Mesenchymal stem cell (in vitro differentiated cells and primary cell): ENCODE measurements at regions not wholly inside any gene's neighbourhood (a gene's known extent, or its start where the extent isn't known, plus 50 kb on each side); places are given as distances from the start of the nearest gene placed in this dataset.

Source experiments
- DNase-seq: peaks from one replicate; pipeline ENCODE4 v3.0.0-alpha.2; 2013
- H2AFZ ChIP-seq: one replicate; pipeline ENCODE4 v1.6.1; 2013; ENCODE audit warnings: low read depth, mild to moderate bottlenecking, control low read depth, inconsistent platforms, low read length, moderate library complexity
- H2AK5ac ChIP-seq: 2 replicates; pipeline ENCODE4 v1.6.1; 2013; ENCODE audit warnings: low read length, moderate library complexity, mild to moderate bottlenecking, inconsistent platforms; ENCODE audit not compliant: severe bottlenecking
- H2BK120ac ChIP-seq: one replicate; pipeline ENCODE4 v1.6.1; 2013; ENCODE audit warnings: low read depth, mild to moderate bottlenecking, inconsistent platforms, low read length, moderate library complexity
- H2BK12ac ChIP-seq, 2 experiments: one replicate each; pipeline ENCODE4 v1.6.1; 2013; ENCODE audit warnings: inconsistent platforms in 2 of 2, low read length in 2 of 2, mild to moderate bottlenecking in 2 of 2, moderate library complexity in 2 of 2, control low read depth in 1 of 2
- H2BK15ac ChIP-seq: one replicate; pipeline ENCODE4 v1.6.1; 2013; ENCODE audit warnings: mild to moderate bottlenecking, low read depth, inconsistent platforms; ENCODE audit not compliant: poor library complexity, severe bottlenecking
- H2BK5ac ChIP-seq: 2 replicates; pipeline ENCODE4 v1.6.1; 2013; ENCODE audit warnings: low read depth, mild to moderate bottlenecking, low read length, control low read depth, inconsistent platforms; ENCODE audit not compliant: poor library complexity, severe bottlenecking
- H3K14ac ChIP-seq, 2 experiments: one replicate each; pipeline ENCODE4 v1.6.1; 2013; ENCODE audit warnings: inconsistent platforms in 2 of 2, low read length in 2 of 2, control low read depth in 1 of 2, mild to moderate bottlenecking in 1 of 2, moderate library complexity in 1 of 2
- H3K18ac ChIP-seq, 2 experiments: one replicate each; pipeline ENCODE4 v1.6.1; 2013; ENCODE audit warnings: inconsistent platforms in 2 of 2, low read length in 2 of 2, control low read depth in 1 of 2, low read depth in 1 of 2, mild to moderate bottlenecking in 1 of 2
- H3K23ac ChIP-seq, 2 experiments: one replicate each; pipeline ENCODE4 v1.6.1; 2013; ENCODE audit warnings: inconsistent platforms in 2 of 2, low read length in 2 of 2, mild to moderate bottlenecking in 2 of 2, moderate library complexity in 2 of 2, control low read depth in 1 of 2
- H3K27ac ChIP-seq: 2 replicates; pipeline ENCODE4 v1.5.1; 2013; ENCODE audit warnings: mild to moderate bottlenecking, moderate library complexity, low read length, control low read depth, inconsistent platforms; ENCODE audit not compliant: poor library complexity, severe bottlenecking
- H3K27me3 ChIP-seq, 2 experiments: 2 replicates each; pipeline versions ENCODE4 v1.6.1 to v1.7.0; 2013; ENCODE audit warnings: low read length in 2 of 2, mild to moderate bottlenecking in 2 of 2, moderate library complexity in 2 of 2, control low read depth in 1 of 2, inconsistent platforms in 1 of 2; ENCODE audit not compliant: control insufficient read depth in 1 of 2, insufficient read depth in 1 of 2
- H3K36me3 ChIP-seq, 2 experiments: 2 replicates each; pipeline versions ENCODE4 v1.6.1 to v1.7.0; 2013; ENCODE audit warnings: low read length in 2 of 2, control low read depth in 1 of 2, inconsistent platforms in 1 of 2, low read depth in 1 of 2, mild to moderate bottlenecking in 1 of 2; ENCODE audit not compliant: insufficient read depth in 2 of 2, control insufficient read depth in 1 of 2
- H3K4ac ChIP-seq, 2 experiments: one replicate each; pipeline ENCODE4 v1.6.1; 2013; ENCODE audit warnings: inconsistent platforms in 2 of 2, low read length in 2 of 2, mild to moderate bottlenecking in 2 of 2, moderate library complexity in 2 of 2, control low read depth in 1 of 2, low read depth in 1 of 2
- H3K4me1 ChIP-seq: 2 replicates; pipeline ENCODE4 v1.6.1; 2013; ENCODE audit warnings: low read depth, low read length, control low read depth; ENCODE audit not compliant: control insufficient read depth, insufficient read depth
- H3K4me2 ChIP-seq: 2 replicates; pipeline ENCODE4 v1.6.1; 2013; ENCODE audit warnings: low read length, mild to moderate bottlenecking, inconsistent platforms; ENCODE audit not compliant: poor library complexity, severe bottlenecking
- H3K4me3 ChIP-seq, 2 experiments: 2 replicates each; pipeline versions ENCODE4 v1.5.1 to v1.7.0; 2013; ENCODE audit warnings: low read length in 2 of 2, mild to moderate bottlenecking in 2 of 2, control low read depth in 1 of 2, low read depth in 1 of 2; ENCODE audit not compliant: insufficient read depth in 1 of 2
- H3K79me1 ChIP-seq: replicated peaks from 2 replicates; pipeline ENCODE4 v1.6.1; 2013; ENCODE audit warnings: mild to moderate bottlenecking, control low read depth, low read length, inconsistent platforms; ENCODE audit not compliant: poor library complexity, severe bottlenecking
- H3K9ac ChIP-seq: 2 replicates; pipeline ENCODE4 v1.7.0; 2013; ENCODE audit warnings: mild to moderate bottlenecking, low read length, moderate library complexity
- H3K9me3 ChIP-seq: 2 replicates; pipeline ENCODE4 v1.7.0; 2013; ENCODE audit warnings: mild to moderate bottlenecking, low read length; ENCODE audit not compliant: control insufficient read depth
- H4K8ac ChIP-seq: one replicate; pipeline ENCODE4 v1.6.1; 2013; ENCODE audit warnings: inconsistent platforms, mild to moderate bottlenecking, low read length, moderate library complexity
- H4K91ac ChIP-seq: one replicate; pipeline ENCODE4 v1.6.1; 2013; ENCODE audit warnings: mild to moderate bottlenecking, low read length, inconsistent platforms
- WGBS: methylation state at CpG from one replicate; pipeline ENCODE4 v1.1.7; 2013; ENCODE audit warnings: mixed read lengths; 5-methylcytosine and 5-hydroxymethylcytosine counted together

DNA sequence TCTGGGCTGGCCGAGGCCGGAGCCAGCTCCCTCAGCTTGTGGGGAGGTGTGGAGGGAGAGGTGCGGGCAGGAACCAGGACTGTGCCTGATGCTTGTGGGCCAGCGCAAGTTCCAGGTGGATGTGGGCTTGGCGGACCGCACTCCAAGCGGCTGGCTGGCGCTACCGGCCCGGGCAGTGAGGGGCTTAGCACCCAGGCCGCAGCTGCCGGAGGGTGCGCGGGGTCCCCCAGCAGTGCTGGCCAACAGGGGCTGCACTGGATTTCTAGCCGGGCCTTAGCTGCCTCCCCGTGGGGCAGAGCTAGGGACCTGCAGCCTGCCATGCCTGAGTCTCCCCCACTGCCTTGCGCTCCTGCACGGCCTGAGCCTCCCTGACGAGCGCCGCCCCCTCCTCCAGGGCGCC, 242.8 kb downstream of the CCSER2 start:
- no peak overlapping the region for H2BK15ac ChIP-seq
- H2BK120ac ChIP-seq = no peak overlapping the region
- H4K91ac ChIP-seq = no peak overlapping the region
- no peak overlapping the region for H3K4me2 ChIP-seq
- H3K27me3 ChIP-seq = peaks cover 0 to 6% of the 10 kb centered on the region in 2 experiments
- H2BK5ac ChIP-seq = no peak overlapping the region
- no peak overlapping the region for H3K23ac ChIP-seq
- no peak overlapping the region for H4K8ac ChIP-seq
- no peak overlapping the region for H3K4ac ChIP-seq
- no peak for DNase-seq
- no peak overlapping the region for H3K27ac ChIP-seq
- H3K9me3 ChIP-seq = no peaks in the 10 kb centered on the region
- no peak overlapping the region for H2BK12ac ChIP-seq
- H2AK5ac ChIP-seq = no peak overlapping the region
- 90% methylated on average over 21 of the region's 22 CpGs for WGBS
- H3K14ac ChIP-seq = no peak overlapping the region
- no peaks in the 10 kb centered on the region for H3K36me3 ChIP-seq
- no peaks in the 10 kb centered on the region for H3K79me1 ChIP-seq
- no peak overlapping the region for H3K9ac ChIP-seq
- no peak overlapping the region for H3K4me3 ChIP-seq
- no peak overlapping the region for H3K18ac ChIP-seq
- no peak overlapping the region for H2AFZ ChIP-seq
- no peaks in the 10 kb centered on the region for H3K4me1 ChIP-seq

DNA sequence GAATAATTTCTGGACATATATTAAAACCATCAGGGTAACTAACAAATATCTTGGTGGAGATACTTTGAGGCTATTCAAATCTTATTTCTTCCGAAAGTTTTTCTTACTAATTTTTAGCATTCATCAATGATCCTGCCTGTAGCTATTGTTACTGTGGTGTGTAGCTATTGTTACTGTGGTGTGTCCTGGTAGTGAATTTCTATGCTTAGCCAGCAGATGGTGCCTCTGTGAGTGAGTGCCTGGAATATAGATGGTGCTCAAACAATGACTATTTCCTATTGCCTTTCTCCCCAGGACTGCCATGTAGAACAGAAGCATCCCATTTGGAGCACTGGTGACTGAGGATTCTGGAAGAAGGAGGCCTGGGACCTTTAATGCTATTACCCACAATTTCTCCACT, 245.7 kb downstream of the CCSER2 start:
- Histone ChIP-seq H3K14ac (no peak overlapping the region), H2AFZ (no peak overlapping the region), H3K9ac (no peak overlapping the region), H3K27ac (no peak overlapping the region), H3K27me3 (no peaks in the 10 kb centered on the region), H3K9me3 (peaks cover 4% of the 10 kb centered on the region), H2BK15ac (no peak overlapping the region), H4K91ac (no peak overlapping the region), H2AK5ac (no peak overlapping the region), H2BK5ac (no peak overlapping the region), H3K4ac (no peak overlapping the region), H3K18ac (no peak overlapping the region), H3K4me3 (no peak overlapping the region), H3K4me1 (no peaks in the 10 kb centered on the region), H2BK120ac (no peak overlapping the region), H3K23ac (no peak overlapping the region), H2BK12ac (no peak overlapping the region), H4K8ac (no peak overlapping the region), H3K36me3 (no peaks in the 10 kb centered on the region), H3K79me1 (no peaks in the 10 kb centered on the region), H3K4me2 (no peak overlapping the region)
- no CpG with 5 or more reads among the region's 1 CpG for WGBS
- no peak for DNase-seq

DNA sequence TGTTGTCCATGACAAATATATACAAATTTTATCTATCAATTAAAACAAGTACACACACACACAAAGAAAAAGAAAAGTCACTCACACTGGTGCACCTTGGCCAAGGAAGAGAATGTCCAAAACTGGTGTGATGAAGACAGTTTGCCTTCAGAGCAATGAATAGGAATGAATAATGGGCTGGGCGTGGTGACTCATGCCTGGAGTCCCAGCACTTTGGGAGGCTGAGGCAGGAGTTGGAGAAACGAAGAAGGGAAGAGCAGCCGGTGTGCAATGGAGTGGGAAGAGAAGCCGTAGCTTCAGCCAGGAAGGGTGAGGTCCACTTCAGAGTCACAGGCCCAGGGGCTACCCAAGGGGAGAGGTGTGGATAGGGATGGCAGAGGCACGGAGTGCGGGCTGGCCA, 253.6 kb downstream of the CCSER2 start:
- Histone ChIP-seq H3K4me2 (no peak overlapping the region), H3K9me3 (no peaks in the 10 kb centered on the region), H2BK15ac (no peak overlapping the region), H3K4me1 (no peaks in the 10 kb centered on the region), H2BK5ac (no peak overlapping the region), H3K23ac (no peak overlapping the region), H3K27ac (no peak overlapping the region), H4K8ac (no peak overlapping the region), H3K79me1 (no peaks in the 10 kb centered on the region), H2AK5ac (no peak overlapping the region), H3K14ac (no peak overlapping the region), H3K27me3 (no peaks in the 10 kb centered on the region), H3K36me3 (no peaks in the 10 kb centered on the region), H3K9ac (no peak overlapping the region), H3K4me3 (no peak overlapping the region), H2BK12ac (no peak overlapping the region), H4K91ac (no peak overlapping the region), H3K4ac (no peak overlapping the region), H3K18ac (no peak overlapping the region), H2AFZ (no peak overlapping the region), H2BK120ac (no peak overlapping the region)
- no peak for DNase-seq
- WGBS = 82% methylated on average over 6 of the region's 6 CpGs

DNA sequence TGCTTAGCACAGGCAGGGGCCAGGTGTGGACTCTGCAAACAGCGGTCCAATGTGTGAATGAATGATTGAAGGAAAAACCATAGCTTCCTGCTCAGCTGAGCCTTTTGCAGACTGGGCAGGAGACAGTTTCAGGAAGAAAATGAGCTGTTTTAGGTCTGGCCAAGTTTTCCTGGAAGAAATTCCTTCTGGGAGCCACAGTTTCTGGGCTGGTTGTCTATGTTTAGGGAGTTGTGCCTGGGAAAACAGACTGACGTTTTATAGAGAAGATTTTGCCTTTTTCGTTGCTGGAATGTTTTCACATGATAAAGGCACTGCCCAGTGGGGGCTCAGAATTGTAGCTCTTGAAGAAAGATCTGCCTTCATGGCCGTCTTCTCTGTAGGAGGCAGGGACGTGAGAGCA, 255.1 kb downstream of the CCSER2 start:
- Histone ChIP-seq H3K79me1 (no peaks in the 10 kb centered on the region), H3K9me3 (no peaks in the 10 kb centered on the region), H2BK15ac (no peak overlapping the region), H3K18ac (no peak overlapping the region), H2BK5ac (no peak overlapping the region), H3K14ac (no peak overlapping the region), H3K9ac (no peak overlapping the region), H2BK12ac (no peak overlapping the region), H3K27ac (no peak overlapping the region), H3K27me3 (no peaks in the 10 kb centered on the region), H3K4me3 (no peak overlapping the region), H3K4me2 (no peak overlapping the region), H4K8ac (no peak overlapping the region), H3K4ac (no peak overlapping the region), H3K23ac (no peak overlapping the region), H2AFZ (no peak overlapping the region), H3K4me1 (no peaks in the 10 kb centered on the region), H3K36me3 (no peaks in the 10 kb centered on the region), H4K91ac (no peak overlapping the region), H2AK5ac (no peak overlapping the region), H2BK120ac (no peak overlapping the region)
- WGBS = 41% methylated on average over 5 of the region's 5 CpGs
- DNase-seq = no peak
